HG02884 (cell line): ENCODE measurements at regions not wholly inside any gene's neighbourhood (a gene's known extent, or its start where the extent isn't known, plus 50 kb on each side); places are given as distances from the start of the nearest gene placed in this dataset.

Experiments used
- ATAC-seq: cut with Tn5 transposase; IDR thresholded peaks from one replicate; pipeline ENCODE4 v1.9.1; 2021; ENCODE audit warnings: mild to moderate bottlenecking, moderate library complexity; ENCODE audit not compliant: unreplicated experiment

- ATAC-seq, result no peak
Measured at GRCh38 chr18:10300739-10301138, 153.7 kb upstream of the APCDD1 start.

DNA sequence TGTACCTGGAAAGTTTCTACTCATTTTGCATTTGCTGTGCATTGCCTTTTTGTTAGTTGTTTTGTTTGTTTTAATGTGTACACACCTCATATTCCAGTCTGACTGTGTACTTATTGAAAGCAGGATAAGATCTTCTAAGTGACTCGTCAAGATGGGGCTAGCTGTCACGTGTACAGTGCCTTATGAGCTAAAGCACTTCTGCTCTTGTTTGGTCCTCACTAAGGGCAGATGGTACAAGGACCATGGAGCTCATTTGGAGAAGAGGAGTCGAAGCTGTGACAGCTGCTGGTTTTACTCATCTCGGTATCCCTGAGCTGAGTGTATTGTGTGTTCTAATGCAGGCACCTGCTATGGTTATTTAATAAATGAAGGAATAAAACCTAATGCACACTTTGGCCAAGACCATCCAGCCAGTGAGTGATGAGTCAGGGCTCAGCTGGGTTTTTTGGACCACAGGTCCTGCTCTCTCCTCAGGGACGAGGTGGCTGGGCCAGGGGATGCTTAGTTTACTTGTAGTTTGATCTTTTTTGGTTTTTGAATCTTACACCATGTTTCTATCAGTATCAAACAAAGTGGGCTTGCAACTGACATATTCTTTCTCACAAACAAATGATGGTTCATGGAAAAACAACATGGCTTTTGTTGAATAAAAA, 152.5 kb upstream of the APCDD1 start:
- no peak for ATAC-seq

GRCh38 chr18:10303171-10303570, 151.3 kb upstream of the APCDD1 start:
- no peak for ATAC-seq

DNA sequence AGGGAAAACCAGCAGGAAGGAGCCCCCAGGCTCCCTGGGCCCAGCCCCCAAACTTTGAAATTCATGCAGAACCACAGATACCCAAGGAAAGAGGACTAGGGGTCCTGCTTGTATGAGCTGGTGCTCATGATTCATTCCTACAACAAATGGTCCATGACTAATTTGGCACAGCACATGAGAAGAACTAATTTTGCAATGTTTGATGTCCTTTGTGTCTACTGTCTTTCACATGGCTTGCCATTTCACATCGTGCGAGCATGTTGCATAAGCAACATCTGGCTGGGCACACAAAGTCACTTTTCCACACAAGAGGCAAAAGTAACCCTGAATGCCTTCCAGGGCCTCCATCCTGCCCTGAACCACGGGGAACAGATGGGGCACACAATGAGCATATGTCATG, 149.6 kb upstream of the APCDD1 start:
- ATAC-seq, result no peak

DNA sequence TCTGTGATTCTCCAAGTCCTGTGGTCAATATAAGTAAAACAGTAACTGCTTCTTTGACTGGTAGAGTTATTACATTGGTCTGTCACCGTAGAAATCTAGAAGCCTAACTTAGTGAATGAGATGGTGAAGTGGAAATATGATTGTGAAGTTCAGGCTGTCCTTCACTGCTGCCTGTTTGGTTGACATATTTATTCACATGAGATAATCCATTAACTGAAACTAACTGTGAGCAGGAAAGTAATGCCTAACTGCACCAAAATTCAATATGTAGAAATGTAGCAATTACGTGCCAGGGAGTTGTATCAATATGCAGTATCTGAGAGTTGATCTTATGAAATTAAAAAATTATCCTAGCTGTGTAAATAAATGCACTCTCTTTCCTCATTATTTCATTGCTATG, 147.7 kb upstream of the APCDD1 start:
- no peak for ATAC-seq

GRCh38 chr18:10308154-10308553, 146.3 kb upstream of the APCDD1 start:
- ATAC-seq, result no peak

GRCh38 chr18:10310626-10311025, 143.8 kb upstream of the APCDD1 start:
- ATAC-seq, result no peak

- no peak for ATAC-seq
Measured at GRCh38 chr18:10312326-10313015, 142.0 kb upstream of the APCDD1 start.

DNA sequence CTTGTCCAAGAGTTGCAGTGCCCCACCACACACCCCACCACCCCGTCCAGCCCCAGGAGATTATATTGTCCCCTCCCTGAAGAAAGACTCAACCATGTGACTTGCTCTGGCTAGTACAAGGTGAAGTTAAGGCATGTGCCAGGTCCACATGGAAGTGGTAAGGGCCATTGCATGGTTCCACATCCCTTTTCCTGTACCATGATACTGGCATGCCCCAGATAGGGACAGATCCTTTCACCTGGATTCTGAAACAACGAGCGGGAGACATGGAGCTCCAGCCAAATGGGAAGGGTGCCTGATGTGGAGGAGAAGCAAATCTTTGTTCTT, 141.5 kb upstream of the APCDD1 start:
- ATAC-seq, result no peak

DNA sequence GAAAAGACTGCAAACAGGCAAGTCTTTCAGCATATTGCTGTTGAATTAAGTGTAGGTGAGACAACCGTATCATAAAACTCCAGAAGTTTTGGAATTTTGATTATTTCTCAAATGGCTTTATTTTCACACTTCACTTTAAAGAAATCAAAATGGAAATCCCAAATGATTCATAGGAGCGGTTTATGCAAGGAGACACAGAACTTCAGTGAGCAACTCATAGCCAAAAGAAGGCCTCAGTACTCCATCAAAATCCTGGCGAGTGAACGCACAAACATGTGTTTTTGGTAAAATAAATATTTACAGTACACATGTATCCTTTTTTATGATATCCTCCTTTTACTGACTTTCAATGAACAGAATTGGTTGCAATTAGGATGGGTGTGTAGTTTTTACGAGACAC, 140.4 kb upstream of the APCDD1 start:
- no peak for ATAC-seq

GRCh38 chr18:10315522-10315921, 138.9 kb upstream of the APCDD1 start:
- no peak for ATAC-seq

- ATAC-seq, result no peak
Measured at GRCh38 chr18:10316778-10317177, 137.7 kb upstream of the APCDD1 start.

DNA sequence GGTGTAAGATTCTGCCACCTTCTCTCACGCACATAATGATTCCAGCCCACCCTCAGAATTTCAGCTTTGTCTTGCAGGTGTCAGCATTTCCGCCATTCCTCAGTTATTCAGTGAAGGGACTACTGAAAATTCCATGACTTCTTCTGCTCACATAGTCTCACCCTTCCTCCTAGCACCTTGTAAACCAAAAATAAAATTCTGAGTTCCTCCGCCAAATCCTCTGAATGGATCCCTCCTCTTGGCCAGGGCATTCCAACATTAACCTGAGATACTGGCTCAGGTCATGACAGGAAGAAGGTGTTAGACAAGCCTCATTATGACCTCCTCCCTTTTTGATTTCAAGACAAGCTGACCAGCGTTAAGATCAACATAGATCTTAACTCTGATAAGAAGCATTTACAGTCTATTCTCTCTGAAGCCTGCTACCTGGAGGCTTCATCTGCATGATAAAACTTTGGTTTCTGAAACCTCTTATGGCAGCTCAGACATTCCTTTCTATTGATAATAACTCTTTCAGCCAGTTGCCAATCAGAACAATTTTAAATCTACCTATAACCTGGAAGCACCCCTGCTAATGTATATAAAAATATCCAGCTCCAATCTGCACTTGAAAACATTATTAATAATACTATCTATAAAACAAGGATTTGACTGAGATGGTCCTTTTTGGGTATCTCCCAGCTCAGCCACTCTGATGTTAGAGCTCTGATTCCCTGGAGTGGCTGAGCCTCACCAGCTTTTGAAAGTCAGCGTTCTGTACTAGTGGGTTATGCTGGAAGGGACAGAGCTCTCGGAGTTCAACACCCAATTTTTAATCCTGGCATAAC, 136.4 kb upstream of the APCDD1 start:
- ATAC-seq, result no peak

- no peak for ATAC-seq
Measured at GRCh38 chr18:10318691-10318970, 135.8 kb upstream of the APCDD1 start.

GRCh38 chr18:10319026-10319425, 135.4 kb upstream of the APCDD1 start:
- ATAC-seq, result no peak

- no peak for ATAC-seq
Measured at GRCh38 chr18:10319914-10320600, 134.4 kb upstream of the APCDD1 start.

DNA sequence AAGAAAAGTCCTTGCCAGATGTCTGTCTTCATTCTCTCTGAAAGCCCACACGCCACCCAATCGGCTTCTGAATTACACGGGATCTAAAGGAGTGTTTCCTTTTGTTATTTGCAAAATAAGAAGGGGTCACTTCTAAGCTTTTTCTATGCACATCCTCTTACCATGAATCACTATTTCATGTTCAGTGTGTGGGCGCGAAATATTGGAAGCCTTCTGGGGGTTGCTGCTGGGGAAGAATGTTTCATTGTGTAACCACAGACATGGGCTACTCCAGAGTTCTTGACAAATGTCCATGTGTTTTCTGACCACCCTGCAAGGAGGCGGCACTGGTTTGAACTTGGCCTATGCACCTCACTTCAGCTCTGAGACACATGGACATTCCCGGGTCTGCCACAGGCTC, 133.6 kb upstream of the APCDD1 start:
- no peak for ATAC-seq

GRCh38 chr18:10321576-10321975, 132.9 kb upstream of the APCDD1 start:
- ATAC-seq, result no peak

- ATAC-seq, result no peak
Measured at GRCh38 chr18:10322004-10322403, 132.4 kb upstream of the APCDD1 start.

GRCh38 chr18:10322435-10322834, 132.0 kb upstream of the APCDD1 start:
- no peak for ATAC-seq

DNA sequence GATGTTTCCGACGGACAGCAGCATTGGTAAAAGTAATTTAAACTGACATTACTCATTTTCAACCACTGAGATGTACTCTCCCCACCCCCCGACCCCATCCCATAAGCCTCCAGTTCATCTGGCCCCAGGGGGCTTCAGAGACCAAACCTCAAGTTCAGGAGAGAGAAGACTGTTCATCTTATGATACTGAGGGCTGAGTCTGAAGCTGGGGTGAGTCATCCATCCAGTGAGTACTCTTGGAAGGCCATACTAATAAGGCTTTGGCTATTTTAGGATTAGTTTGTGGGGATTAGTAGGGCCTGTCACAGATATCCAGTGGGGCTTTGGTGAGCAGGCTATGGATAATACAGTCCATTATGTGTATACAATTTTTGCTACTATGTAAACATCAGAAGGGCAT, 125.3 kb upstream of the APCDD1 start:
- ATAC-seq, result no peak

DNA sequence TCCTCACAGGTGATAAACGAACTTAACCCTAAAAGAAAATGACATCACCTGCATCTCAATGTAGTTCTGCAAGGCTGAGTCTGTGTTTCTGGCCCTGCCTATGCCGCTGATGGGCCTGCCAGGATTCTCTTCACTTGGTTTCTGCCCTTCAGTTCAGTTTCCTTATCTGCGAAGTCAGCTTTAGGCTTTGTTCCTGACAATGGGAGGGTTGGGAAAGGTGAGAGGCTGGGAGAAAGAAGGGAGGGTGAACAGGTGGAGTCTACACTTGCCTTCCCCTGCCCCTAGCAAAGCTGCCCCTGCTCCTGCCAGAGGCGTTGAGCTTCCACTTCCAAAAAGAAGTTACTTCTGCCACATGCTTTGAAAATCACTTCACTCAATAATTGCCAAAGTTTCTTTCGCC, 124.0 kb upstream of the APCDD1 start:
- ATAC-seq, result no peak
